SHP77 treated with DMSO at 0.1 percent for 48 hours (cell line): ENCODE measurements at regions not wholly inside any gene's neighbourhood (a gene's known extent, or its start where the extent isn't known, plus 50 kb on each side); places are given as distances from the start of the nearest gene placed in this dataset.
A peak's percentile ranks its signal among the peaks of the same experiment; 100 is the strongest.

Source experiments
- DNase-seq: peaks from one replicate; lab custom pipeline; 2025; lab: John Stamatoyannopoulos, UW

- no peak for DNase-seq
These were observed 192.6 kb downstream of the ERMARD start for GRCh38 chr6:169944061-169944337.

GRCh38 chr6:169943241-169944060 lies 192.0 kb downstream of the ERMARD start:
- DNase-seq: no peak

DNA sequence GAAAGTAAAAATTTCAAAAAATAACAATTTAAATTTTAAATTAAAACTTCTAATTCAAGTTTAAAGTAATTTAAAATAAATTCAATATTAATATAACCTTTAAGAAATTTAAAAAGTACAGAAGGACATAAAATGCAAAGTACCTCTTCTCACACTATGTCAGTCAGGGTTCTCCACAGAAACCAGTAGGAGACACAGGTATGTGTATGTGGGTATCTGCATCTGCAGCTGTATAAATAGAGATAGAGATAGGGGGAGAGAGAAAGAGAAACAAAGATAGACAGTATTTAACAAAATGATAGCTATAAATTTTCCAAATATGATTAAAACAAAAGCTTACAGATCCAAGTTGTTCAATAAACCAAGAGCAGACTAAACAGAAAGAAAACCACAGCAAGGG lies 190.8 kb downstream of the ERMARD start:
- DNase-seq: no peak

- DNase-seq: peak; percentile 75
These were observed 189.3 kb downstream of the ERMARD start for GRCh38 chr6:169940481-169941271.

DNA sequence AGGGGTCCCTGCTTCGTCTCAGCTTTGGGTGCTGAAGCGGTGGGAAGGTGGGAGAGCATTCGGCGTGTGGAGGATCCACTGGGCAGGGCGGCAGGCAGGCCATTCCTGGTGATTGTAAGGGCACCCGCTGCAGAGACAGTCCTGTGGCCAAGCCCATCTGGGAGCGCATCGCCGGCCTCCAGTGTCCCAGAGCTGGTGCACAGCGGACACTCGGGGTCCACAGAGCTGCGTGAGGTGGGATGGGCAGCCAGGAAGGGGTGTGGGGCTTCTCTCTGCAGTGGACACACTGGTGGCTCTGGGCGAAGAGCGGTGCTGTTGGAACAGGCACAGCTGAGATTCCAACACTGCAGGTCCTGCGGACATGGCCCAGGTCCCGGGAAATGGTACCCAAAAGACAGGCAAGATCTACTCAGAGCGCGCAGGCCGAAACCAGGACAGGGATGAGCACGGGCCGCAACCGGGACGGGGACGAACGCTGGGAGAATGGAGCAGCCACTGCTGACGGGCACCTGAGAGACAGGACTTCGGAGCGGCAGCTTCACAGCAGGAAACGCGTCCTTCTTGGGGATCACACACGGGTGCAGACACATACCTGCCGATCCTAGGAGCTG lies 188.2 kb downstream of the ERMARD start:
- DNase-seq: no peak

- DNase-seq: no peak
These were observed 187.3 kb downstream of the ERMARD start for GRCh38 chr6:169938731-169939130.

GRCh38 chr6:169938262-169938701 lies 186.9 kb downstream of the ERMARD start:
- no peak for DNase-seq

DNA sequence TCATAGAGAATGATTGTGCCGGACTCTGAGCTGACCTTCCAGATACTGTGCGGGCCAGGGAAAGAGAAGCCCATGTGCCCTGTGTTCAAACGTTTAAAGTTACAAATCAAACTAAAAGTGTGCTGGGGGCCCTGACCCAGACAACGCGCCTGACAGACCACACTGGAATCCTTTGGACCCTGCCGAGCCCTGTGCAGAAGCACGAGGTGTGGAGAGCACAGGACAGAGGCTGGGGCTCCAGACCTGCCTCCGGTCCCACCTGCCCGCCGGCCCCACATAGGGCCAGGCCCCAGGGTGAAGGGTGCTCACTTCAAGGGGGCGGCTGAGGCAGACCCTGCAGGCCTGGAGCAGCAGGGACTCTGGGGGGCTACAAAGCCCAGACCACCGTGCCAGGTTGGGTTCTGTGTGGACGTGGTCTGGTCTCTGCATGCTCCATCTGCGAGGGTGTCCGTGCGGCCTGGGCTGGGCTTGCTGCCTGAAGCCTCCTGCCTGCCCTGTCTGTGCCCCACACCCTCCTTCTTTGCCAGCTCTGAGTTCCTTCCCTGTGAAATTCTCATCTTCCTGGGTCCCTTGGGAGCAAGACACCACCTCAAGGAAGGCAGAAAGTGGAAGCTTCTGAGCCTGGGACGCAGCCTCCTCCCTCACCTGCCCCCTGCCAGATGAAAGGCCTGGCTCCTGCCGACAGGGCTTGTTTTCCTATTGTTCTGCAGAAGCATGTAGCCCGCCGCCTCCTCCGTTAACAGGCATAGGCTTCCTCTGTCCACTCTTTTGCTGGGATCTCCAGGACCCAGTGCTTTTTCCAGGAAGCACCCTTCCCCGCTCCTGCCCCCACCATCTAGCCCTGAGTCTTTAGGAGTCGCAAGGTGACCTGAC lies 186.2 kb downstream of the ERMARD start:
- DNase-seq: no peak

DNA sequence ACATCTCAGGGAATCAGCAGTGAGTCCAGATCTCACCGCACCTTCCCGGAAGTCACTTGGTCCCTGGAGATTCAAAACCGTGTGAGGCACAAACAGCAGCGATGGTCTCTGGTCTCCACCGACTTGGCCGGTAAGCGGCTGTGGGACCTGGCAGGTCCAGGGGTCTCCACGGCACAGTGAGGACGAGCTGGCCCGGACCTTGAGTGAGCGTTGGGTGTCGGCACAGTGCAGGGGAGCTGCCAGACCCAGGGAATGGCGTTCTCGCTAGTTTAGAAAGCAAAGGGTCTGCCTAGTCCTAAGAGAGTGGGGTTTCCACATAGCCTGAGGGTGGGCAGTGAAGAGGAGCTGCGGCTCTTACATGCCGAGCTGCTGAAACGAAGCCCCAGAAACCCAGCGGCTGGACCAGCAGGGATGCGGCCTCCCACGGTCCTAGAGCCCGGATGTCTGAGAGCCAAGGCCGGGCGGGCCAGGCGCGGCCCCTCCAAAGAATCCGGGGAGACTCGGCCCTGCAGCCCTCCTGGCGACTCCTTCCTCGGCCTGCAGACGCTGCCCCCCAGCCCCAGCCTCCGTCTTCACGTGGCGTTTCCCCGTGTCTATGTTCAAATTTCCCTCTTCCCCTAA lies 185.0 kb downstream of the ERMARD start:
- DNase-seq: no peak

GRCh38 chr6:169935861-169936260 lies 184.4 kb downstream of the ERMARD start:
- DNase-seq: no peak

GRCh38 chr6:169935348-169935718 lies 183.9 kb downstream of the ERMARD start:
- DNase-seq: no peak

DNA sequence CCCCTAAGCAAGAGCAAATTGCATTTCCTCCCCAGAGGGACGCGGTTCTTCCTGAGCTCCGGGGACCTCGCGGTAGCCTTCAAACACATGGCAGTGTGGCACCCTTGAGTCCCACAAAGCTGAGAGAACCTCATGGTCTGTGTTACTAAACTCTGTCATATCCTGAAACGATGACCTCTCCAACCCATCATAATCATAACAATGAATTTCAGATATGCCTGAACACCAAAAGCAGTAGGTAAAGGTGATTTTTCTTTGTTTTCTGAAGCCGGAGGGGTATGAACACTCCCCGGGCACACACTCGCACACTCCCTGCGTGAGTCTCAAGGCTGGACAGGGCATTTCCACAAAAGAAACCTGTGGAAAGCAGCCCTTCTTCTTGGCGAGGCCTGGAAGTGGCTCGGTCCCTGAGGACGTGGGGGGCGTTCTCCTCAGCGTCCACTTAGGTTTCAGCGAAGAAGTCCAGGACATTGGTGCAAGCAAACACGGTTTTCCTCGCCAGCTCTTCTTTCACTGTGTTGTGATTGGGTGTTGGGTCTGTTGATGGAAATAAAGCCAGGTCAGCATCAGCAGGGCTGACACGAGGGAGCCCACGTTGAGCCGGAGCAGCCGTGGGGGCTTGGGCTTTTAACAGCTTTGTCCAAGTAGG lies 183.4 kb downstream of the ERMARD start:
- no peak for DNase-seq

DNA sequence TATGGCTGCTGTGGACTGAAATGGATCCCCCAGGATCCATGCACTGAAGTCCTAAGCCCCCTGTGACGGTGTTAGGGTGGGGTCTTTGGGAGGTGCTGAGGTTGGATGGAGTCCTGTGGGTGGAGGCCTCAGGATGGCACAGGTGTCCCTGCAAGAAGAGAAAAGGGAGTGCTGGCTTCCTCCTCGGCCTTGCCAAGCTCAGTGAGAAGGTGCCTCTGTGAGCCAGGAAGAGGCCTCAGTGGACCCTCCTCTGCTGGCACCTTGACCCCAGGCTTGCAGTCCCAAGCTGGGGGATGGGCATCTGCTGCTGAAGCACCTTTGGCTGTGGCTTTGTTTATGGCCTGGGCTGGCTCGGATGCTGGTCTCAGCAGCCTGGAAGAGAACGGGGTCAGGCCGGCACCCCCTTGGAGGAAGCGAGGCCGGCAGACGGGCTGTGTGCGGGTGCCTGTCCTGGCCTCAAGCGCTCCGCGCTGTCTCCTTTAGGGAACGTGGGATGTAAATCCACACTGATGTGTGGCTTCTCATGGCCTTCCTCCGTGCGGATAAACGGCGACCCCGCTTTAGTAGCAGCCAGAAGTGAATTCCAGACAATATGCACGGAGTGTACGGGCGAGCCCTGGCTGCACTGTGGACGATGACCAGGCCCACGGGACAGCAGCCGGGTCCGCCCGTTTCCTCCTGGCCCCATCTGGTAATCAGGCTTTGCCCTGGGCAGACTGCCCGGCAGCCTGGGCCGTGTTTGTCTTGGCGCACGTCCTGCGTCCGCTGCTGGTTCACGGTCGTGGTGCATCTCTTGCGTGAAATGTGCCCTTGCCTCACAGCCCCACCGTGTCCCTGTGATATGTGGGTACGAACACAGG lies 182.6 kb downstream of the ERMARD start:
- no peak for DNase-seq

GRCh38 chr6:169933251-169933821 lies 181.9 kb downstream of the ERMARD start:
- peak; percentile 57 for DNase-seq

DNA sequence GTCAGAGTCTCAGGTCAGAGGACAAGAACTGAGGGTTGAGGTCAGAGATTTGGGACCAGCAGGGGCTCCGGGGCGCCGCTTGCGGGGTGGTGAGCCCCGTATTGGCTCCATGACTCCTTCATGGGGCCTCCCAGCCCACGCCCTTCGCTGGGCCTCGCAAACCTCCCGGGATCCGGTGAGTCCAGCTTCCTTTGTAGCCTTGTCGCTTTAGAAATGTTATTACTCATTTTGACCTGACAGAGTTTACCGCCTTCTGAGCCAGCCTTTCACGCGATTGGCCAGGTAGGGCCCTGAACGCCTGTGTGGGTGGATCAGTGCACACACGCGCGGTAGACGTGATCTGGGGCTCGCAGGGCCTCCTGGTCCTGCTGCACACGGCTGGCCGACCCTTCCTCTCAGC lies 181.1 kb downstream of the ERMARD start:
- DNase-seq: peak; percentile 42

DNA sequence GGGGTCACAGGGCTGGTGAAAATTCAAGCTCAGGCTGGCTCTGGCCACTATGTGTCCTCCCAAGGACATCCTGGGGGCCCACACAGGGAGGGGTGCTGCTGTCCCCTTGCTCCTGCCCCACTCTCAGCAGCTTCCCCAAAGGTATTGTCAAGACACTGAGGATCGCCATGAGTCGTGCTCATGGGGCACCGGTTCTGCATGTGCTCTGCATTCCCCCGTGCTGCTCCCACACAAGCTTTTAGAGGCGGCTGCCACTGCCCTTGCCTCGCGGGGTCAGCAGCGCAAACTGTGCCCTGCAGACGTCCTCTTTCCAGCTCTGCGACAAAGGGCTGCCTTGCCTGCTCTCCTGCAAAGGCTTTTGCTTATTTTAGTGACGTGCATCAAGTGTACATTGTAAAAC lies 179.8 kb downstream of the ERMARD start:
- DNase-seq: peak; percentile 15

DNA sequence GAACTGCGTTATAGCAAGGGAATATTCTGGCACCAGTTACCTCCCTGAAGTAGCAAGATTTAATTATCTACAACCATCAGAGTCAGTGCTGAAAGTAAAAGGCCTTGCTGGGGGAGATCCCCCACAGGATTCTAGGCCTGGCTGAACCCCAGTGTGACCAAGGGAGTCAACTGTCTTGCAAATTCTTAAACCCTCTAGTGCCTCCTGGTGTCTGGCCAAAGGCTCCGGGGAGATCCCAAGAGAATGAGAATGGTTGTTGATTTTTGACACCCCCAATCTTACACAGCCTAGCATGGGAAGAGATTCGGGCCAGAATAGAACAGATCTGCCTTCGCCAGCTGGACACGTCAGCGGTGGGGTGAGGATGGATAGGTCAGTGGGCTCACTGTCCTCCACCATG lies 179.4 kb downstream of the ERMARD start:
- no peak for DNase-seq

- DNase-seq: no peak
These were observed 176.3 kb downstream of the ERMARD start for GRCh38 chr6:169927711-169928110.

DNA sequence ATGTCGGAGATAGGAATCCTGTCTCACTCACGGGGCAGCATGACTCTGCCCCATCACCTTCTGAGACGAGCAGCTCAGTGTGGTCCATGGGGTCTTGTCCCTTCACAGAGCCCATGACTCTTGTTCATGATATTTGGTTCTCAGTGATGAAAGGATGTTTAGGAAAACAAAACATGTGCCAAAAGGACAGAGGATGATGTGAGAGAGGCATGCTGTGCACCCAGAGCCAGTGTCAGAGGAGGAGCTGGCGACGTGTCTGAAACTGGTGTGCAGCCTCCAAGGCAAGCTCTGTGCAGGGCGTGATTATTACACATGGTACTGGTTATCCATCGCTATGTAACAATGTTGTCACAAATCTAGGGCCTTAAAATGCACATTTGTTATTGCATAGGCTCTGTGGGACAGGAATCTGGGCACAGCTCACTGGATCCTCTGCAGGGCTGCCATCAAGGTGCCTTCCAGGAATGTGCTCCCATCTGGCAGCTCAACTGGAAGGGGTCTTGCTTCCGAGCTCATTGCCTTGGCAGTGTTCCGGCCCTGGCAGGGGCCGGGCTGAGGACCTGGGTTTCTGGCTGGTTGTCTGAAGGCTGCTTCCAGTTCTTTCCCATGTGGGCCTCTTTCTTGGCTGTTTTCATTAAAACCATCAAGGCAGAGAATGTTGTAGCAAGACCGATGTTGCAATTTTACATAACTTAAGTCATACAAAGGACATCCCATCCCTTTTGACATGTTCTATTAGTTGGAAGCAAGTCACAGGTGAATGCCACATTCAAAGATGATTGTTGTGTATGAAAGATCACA lies 175.4 kb downstream of the ERMARD start:
- DNase-seq: no peak
